Testis (tissue), 2 donors: ENCODE measurements at regions not wholly inside any gene's neighbourhood (a gene's known extent, or its start where the extent isn't known, plus 50 kb on each side); places are given as distances from the start of the nearest gene placed in this dataset.

Experiments used
- DNase-seq: peaks from one replicate; pipeline ENCODE4 v3.0.0-alpha.2; 2019
- H3K27ac ChIP-seq, 2 donors: fragments of 200-600 bp; sonication (generic); one replicate each; pipeline ENCODE4 v1.5.1; 2019
- H3K27me3 ChIP-seq: fragments of 200-600 bp; sonication (generic); one replicate; pipeline ENCODE4 v1.5.1; 2019
- H3K36me3 ChIP-seq: fragments of 200-600 bp; sonication (generic); one replicate; pipeline ENCODE4 v1.5.1; 2017; ENCODE audit warnings: low read depth; ENCODE audit errors: missing control alignments
- H3K4me1 ChIP-seq: fragments of 200-600 bp; sonication (generic); one replicate; pipeline ENCODE4 v1.5.1; 2019
- H3K4me3 ChIP-seq, 2 donors: fragments of 200-600 bp; sonication (generic); one replicate each; pipeline ENCODE4 v1.5.1; 2017 to 2019
- H3K9me3 ChIP-seq: fragments of 200-600 bp; sonication (generic); one replicate; pipeline ENCODE4 v1.5.1; 2017
- POLR2A ChIP-seq: fragments of 450-650 bp; IDR thresholded peaks from one replicate; pipeline ENCODE4 v1.6.1; 2017; ENCODE audit warnings: antibody characterized with exemption, mild to moderate bottlenecking, moderate library complexity
- WGBS, 2 donors: methylation state at CpG; one replicate each; pipeline ENCODE4 v1.1.5; 2018; 5-methylcytosine and 5-hydroxymethylcytosine counted together
- intact Hi-C: fragments of 100-400 bp; cut with DNase I; formaldehyde crosslinking; loops from one replicate; pipeline ENCODE4 v1.15.1; 2023; ENCODE audit warnings: low total_unique reads
- TF ChIP-seq, protein P1 (sequence below), 3 experiments: fragments of 450-650 bp in 2 of 3; fragments of 200-600 bp in 1 of 3; sonication (generic) in 1 of 3; IDR thresholded peaks; one replicate each; pipeline ENCODE4 v1.5.1; 2016 to 2019; ENCODE audit warnings: antibody characterized with exemption in 3 of 3, mild to moderate bottlenecking in 2 of 3, moderate library complexity in 1 of 3

DNA sequence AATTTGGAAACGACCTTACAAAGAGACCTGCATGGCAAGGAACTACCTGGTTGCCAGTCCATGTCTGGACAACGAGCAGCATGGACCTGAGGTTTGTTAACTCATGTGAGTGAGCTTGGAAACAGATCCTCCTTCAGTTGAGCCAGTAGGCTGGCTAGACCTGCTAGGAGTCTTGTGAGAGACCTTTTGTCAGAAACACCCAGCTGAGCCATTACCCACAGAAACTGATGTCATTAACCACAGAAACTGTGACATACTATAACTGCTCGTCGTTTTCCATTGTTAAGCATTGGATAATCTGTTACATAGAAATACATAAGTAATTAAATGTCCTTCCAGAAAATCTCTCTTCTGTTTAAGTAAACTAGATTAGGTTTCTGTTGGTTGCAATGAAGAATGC lies 211.1 kb upstream of the C21orf91 start:
- WGBS, 2 donors = 81 to 88% methylated on average over 4 of the region's 4 CpGs
- Histone ChIP-seq H3K4me1 (no peaks in the 10 kb centered on the region), H3K4me3 (no peak overlapping the region), H3K27me3 (no peaks in the 10 kb centered on the region), H3K9me3 (no peaks in the 10 kb centered on the region), H3K27ac (no peak overlapping the region), H3K36me3 (no peaks in the 10 kb centered on the region)
- no peak for DNase-seq
- TF ChIP-seq POLR2A = no peak
- TF ChIP-seq, protein P1, sequence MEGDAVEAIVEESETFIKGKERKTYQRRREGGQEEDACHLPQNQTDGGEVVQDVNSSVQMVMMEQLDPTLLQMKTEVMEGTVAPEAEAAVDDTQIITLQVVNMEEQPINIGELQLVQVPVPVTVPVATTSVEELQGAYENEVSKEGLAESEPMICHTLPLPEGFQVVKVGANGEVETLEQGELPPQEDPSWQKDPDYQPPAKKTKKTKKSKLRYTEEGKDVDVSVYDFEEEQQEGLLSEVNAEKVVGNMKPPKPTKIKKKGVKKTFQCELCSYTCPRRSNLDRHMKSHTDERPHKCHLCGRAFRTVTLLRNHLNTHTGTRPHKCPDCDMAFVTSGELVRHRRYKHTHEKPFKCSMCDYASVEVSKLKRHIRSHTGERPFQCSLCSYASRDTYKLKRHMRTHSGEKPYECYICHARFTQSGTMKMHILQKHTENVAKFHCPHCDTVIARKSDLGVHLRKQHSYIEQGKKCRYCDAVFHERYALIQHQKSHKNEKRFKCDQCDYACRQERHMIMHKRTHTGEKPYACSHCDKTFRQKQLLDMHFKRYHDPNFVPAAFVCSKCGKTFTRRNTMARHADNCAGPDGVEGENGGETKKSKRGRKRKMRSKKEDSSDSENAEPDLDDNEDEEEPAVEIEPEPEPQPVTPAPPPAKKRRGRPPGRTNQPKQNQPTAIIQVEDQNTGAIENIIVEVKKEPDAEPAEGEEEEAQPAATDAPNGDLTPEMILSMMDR (IDR thresholded peaks at IDR 0.05) = no peak
- intact Hi-C loops = no loop called here

DNA sequence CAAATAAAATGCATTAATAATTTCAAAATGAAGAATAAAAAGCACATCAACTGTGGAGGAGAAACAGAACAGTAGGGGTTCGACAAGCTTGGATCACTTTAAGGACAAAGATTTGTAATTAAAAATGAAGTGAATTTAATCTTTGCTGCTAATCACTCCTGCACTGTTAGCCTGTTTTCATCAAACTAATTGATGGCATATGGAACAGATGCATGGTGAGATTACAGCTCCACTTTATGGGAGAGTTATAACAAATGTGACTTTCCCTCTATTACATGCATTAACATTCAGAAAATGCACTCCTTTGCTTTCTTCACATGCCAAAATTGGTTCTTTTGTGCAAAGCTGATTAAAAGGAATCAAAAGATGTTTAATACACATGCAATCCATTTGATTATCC lies 207.2 kb upstream of the C21orf91 start:
- no peak for DNase-seq
- intact Hi-C loops = no loop called here
- 0% methylated on average over 1 of the region's 1 CpG for WGBS, 2 donors

DNA sequence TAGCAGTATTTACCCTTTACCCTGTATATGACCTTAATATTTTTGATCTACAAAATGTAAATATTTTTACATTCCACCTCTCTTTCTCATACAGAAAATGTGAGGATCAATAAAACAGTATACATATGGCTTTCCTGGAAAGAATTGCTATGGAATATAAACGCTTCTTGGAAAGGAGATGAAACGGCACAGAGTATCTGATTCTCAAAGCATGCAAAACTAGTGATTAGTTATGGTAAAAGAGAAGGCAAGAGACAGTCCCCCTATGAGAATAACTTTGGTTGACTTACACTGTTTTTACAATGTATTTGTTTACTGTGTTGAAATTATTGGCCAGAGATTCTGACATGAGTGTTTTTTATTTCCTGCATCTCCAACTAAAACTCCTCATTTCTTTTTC lies 204.6 kb upstream of the C21orf91 start:
- Histone ChIP-seq H3K36me3 (no peaks in the 10 kb centered on the region), H3K4me1 (no peaks in the 10 kb centered on the region), H3K9me3 (no peaks in the 10 kb centered on the region), H3K27ac (no peak overlapping the region), H3K27me3 (no peaks in the 10 kb centered on the region), H3K4me3 (no peak overlapping the region)
- TF ChIP-seq POLR2A = no peak
- TF ChIP-seq, protein P1 (IDR thresholded peaks at IDR 0.05) = no peak
- DNase-seq = no peak
- intact Hi-C loops = no loop called here
- 42 to 68% methylated on average over 2 of the region's 2 CpGs for WGBS, 2 donors

More for the DNA sequence above, 207.2 kb upstream of the C21orf91 start:
- no peaks in the 10 kb centered on the region for H3K9me3 ChIP-seq
- no peaks in the 10 kb centered on the region for H3K36me3 ChIP-seq
- no peaks in the 10 kb centered on the region for H3K4me1 ChIP-seq
- TF ChIP-seq, protein P1 (IDR thresholded peaks at IDR 0.05) = no peak
- no peak for TF ChIP-seq POLR2A
- H3K4me3 ChIP-seq = no peak overlapping the region
- H3K27me3 ChIP-seq = no peaks in the 10 kb centered on the region
- no peak overlapping the region for H3K27ac ChIP-seq

DNA sequence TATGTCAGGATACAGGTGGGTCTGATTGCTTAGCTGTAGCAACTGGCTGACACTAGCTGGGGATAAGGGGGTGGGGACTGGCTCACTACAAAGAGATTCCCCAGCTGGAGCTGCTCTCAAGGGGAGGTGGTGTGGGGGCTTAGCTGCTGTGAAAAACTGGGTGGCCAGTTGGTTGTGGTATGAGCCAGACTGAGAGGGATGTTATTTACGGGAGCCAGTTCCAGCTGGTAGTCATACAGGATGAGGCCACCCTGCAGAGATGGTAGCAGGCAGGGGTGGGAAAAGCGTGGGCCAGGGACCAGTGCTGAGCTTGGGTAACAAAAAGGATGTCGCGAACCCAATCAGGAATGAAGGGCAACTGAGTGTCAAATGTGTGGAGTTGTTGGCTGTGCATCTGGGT lies 204.0 kb upstream of the C21orf91 start:
- 86 to 96% methylated on average over 4 of the region's 4 CpGs for WGBS, 2 donors
- no peaks in the 10 kb centered on the region for H3K27me3 ChIP-seq
- no peaks in the 10 kb centered on the region for H3K9me3 ChIP-seq
- H3K4me1 ChIP-seq = no peaks in the 10 kb centered on the region
- no peaks in the 10 kb centered on the region for H3K36me3 ChIP-seq
- intact Hi-C loops = no loop called here
- no peak overlapping the region for H3K27ac ChIP-seq
- no peak overlapping the region for H3K4me3 ChIP-seq
- no peak for TF ChIP-seq POLR2A
- TF ChIP-seq, protein P1 (IDR thresholded peaks at IDR 0.05) = no peak
- DNase-seq = no peak

DNA sequence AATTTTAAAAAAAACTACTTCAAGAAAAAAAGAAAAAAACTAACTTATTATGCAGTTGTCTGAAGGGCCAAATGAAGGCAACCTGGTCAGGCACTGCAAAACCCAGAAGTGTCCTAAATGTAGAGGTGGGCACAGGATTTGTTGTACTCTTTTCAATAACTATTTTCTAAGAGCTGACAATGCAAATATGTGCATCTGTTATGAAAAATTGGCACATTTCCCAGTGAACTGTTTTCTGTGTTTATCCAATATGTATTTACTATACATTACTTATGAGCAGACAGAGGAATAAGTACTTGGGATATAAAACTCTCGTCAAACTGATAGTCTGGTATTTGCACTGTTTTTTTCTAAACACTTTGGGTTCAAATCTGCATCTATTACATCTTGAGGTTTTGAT lies 188.0 kb upstream of the C21orf91 start:
- 67 to 69% methylated on average over 1 of the region's 1 CpG for WGBS, 2 donors
- intact Hi-C loops = no loop called here

More for the DNA sequence above, 188.0 kb upstream of the C21orf91 start:
- no peak overlapping the region for H3K4me3 ChIP-seq
- H3K4me1 ChIP-seq = no peaks in the 10 kb centered on the region
- no peak for DNase-seq
- no peaks in the 10 kb centered on the region for H3K36me3 ChIP-seq
- H3K27me3 ChIP-seq = no peaks in the 10 kb centered on the region
- no peak overlapping the region for H3K27ac ChIP-seq
- TF ChIP-seq, protein P1 (IDR thresholded peaks at IDR 0.05) = no peak
- no peak for TF ChIP-seq POLR2A
- no peaks in the 10 kb centered on the region for H3K9me3 ChIP-seq
